ENCODE measurements at regions not wholly inside any gene's neighbourhood (a gene's known extent, or its start where the extent isn't known, plus 50 kb on each side); places are given as distances from the start of the nearest gene placed in this dataset.

DNA sequence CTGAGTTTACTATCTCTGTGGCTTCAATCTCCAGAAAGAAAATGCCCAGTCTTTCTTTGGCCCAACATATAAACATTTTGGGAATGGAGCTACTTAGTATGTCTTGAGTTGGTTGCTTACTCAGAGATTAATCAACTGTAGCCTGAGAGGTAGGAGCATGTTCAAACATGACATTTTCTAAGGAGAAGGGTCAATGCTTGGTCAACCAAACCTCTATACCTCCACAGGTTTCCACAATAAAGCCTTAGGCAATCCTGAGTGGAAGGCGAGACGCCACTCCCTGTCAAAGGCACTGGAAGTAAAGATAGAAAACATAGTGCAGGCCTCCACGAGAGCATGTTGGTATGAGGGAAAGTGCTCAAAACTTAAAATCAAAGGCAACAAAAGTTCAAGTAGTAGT is 411.4 kb downstream of the KCTD16 start:
- no peak overlapping the region for H3K27ac ChIP-seq
- TF ChIP-seq, protein P1, sequence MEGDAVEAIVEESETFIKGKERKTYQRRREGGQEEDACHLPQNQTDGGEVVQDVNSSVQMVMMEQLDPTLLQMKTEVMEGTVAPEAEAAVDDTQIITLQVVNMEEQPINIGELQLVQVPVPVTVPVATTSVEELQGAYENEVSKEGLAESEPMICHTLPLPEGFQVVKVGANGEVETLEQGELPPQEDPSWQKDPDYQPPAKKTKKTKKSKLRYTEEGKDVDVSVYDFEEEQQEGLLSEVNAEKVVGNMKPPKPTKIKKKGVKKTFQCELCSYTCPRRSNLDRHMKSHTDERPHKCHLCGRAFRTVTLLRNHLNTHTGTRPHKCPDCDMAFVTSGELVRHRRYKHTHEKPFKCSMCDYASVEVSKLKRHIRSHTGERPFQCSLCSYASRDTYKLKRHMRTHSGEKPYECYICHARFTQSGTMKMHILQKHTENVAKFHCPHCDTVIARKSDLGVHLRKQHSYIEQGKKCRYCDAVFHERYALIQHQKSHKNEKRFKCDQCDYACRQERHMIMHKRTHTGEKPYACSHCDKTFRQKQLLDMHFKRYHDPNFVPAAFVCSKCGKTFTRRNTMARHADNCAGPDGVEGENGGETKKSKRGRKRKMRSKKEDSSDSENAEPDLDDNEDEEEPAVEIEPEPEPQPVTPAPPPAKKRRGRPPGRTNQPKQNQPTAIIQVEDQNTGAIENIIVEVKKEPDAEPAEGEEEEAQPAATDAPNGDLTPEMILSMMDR (IDR thresholded peaks at IDR 0.05): no peak
- TF ChIP-seq POLR2A (IDR thresholded peaks at IDR 0.05): no peak
- DNase-seq: no peak
- no peaks in the 10 kb centered on the region for H3K36me3 ChIP-seq
- H3K4me3 ChIP-seq: no peak overlapping the region
- intact Hi-C loops (cut with DNase I): no loop called here
- 43 to 46% methylated on average over 2 to 3 of the region's 3 CpGs for WGBS, 2 donors
- peaks cover 0 to 6% (median 0%) of the 10 kb centered on the region in 3 donors for H3K4me1 ChIP-seq
- no peaks in the 10 kb centered on the region for H3K27me3 ChIP-seq
- H3K9me3 ChIP-seq: no peaks in the 10 kb centered on the region

DNA sequence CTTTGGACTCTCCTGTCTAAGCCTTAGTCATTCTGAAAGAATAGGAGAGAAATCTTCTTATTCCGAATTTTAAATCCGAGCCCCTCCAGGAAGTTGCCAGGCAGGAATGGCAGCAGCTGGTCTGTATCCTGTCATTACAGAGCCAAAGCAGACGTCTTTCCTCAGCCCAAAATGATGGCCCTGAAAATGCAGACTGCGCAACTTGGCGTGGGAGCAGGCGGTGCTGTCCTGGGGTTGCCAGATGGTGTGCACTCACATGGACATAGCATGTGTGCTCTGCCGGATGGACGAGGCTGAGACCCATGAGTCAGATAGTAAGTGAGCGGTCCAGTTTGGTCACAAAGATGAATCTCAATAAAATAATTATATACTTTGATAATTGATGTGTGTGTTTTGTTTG is 410.4 kb downstream of the KCTD16 start:
- H3K4me1 ChIP-seq: peaks cover 0 to 6% (median 0%) of the 10 kb centered on the region in 3 donors
- H3K9me3 ChIP-seq: no peaks in the 10 kb centered on the region
- H3K4me3 ChIP-seq: no peak overlapping the region
- intact Hi-C loops (cut with DNase I): no loop called here
- H3K36me3 ChIP-seq: no peaks in the 10 kb centered on the region
- DNase-seq: no peak
- 66 to 82% methylated on average over 8 to 9 of the region's 9 CpGs for WGBS, 2 donors
- no peak overlapping the region for H3K27ac ChIP-seq
- TF ChIP-seq, protein P1 (IDR thresholded peaks at IDR 0.05): no peak
- TF ChIP-seq POLR2A (IDR thresholded peaks at IDR 0.05): no peak
- no peaks in the 10 kb centered on the region for H3K27me3 ChIP-seq

DNA sequence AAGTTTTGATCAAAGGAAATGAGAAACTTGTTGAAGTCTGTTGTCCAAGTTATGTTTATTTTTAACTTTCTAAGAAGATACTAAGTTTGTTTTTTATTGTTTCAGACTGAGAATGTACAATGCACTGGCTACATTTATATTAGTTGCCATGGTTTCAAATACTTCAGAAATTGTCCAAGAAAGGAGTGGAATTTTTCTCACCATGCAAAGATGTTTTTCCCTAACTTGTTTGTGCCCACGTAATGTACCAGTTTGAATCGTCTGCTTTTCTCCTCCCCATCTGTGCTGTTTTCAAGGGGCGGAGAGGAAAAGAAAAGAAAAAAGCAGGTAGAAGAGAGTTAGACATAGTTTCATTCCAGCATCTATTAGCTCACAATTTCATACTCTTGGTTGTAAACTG is 407.0 kb downstream of the KCTD16 start:
- DNase-seq: no peak
- 65 to 77% methylated on average over 3 of the region's 3 CpGs for WGBS, 2 donors
- intact Hi-C loops (cut with DNase I): no loop called here
- no peak overlapping the region for H3K27ac ChIP-seq
- no peaks in the 10 kb centered on the region for H3K9me3 ChIP-seq
- TF ChIP-seq, protein P1 (IDR thresholded peaks at IDR 0.05): no peak
- no peak for TF ChIP-seq POLR2A (IDR thresholded peaks at IDR 0.05)
- H3K27me3 ChIP-seq: no peaks in the 10 kb centered on the region
- H3K4me3 ChIP-seq: no peak overlapping the region
- H3K4me1 ChIP-seq: peaks cover 0 to 6% (median 0%) of the 10 kb centered on the region in 3 donors
- no peaks in the 10 kb centered on the region for H3K36me3 ChIP-seq

DNA sequence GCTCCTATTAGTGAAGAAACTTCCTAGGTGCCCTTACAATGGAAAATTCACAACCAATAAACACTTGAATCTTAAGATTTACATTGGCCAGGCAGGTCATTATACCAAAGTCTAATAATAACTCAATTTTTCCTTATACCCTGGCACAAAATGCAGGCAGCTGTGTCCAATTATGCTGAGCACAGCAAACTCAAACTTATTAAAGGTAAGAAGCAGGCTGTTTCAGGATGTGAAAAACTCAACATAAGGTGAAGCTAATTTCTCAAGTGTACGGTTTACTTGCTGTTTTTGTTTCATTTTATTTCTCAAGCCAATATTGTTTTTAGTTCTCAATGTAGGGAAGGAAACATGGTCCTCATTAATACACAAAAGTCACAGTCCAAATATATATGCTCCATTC is 405.1 kb downstream of the KCTD16 start:
- no peak overlapping the region for H3K4me3 ChIP-seq
- TF ChIP-seq, protein P1 (IDR thresholded peaks at IDR 0.05): no peak
- no peak for TF ChIP-seq POLR2A (IDR thresholded peaks at IDR 0.05)
- WGBS, 2 donors: 67 to 71% methylated on average over 1 of the region's 1 CpG
- DNase-seq: no peak
- H3K9me3 ChIP-seq: peaks cover 0 to 3% (median 0%) of the 10 kb centered on the region in 3 donors
- H3K27me3 ChIP-seq: no peaks in the 10 kb centered on the region
- H3K36me3 ChIP-seq: no peaks in the 10 kb centered on the region
- intact Hi-C loops (cut with DNase I): no loop called here
- no peak overlapping the region for H3K27ac ChIP-seq
- H3K4me1 ChIP-seq: no peaks in the 10 kb centered on the region

DNA sequence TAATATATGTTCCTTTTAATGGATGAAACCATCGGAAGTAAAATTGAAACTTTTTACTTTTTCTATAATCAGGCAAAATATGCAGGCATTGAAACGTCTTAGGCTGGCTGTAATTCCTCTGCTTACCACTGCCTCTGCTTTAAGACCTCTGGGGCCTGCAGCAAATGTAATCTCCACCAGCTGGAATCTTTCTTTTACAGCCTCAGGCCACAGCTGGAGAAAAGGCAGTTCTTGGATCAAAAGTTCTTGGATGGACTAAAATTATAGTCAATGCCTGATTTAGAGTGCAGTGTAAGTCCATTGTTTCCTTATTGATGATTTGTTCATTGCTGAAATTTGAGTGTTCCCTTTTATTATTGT is 396.7 kb downstream of the KCTD16 start:
- DNase-seq: no peak
- peaks cover 0 to 23% (median 0%) of the 10 kb centered on the region in 3 donors for H3K9me3 ChIP-seq
- 26 to 47% methylated on average over 2 of the region's 2 CpGs for WGBS, 2 donors
- no peak overlapping the region for H3K4me3 ChIP-seq
- intact Hi-C loops (cut with DNase I): no loop called here
- H3K27ac ChIP-seq: no peak overlapping the region
- TF ChIP-seq, protein P1 (IDR thresholded peaks at IDR 0.05): no peak
- no peak for TF ChIP-seq POLR2A (IDR thresholded peaks at IDR 0.05)
- H3K27me3 ChIP-seq: no peaks in the 10 kb centered on the region
- H3K4me1 ChIP-seq: no peaks in the 10 kb centered on the region
- H3K36me3 ChIP-seq: no peaks in the 10 kb centered on the region

Measured in esophagus squamous epithelium (tissue), 5 donors.